Limb (tissue), 2 donors: ENCODE measurements at regions not wholly inside any gene's neighbourhood (a gene's known extent, or its start where the extent isn't known, plus 50 kb on each side); places are given as distances from the start of the nearest gene placed in this dataset.

ENCODE experiments used
- DNase-seq, 2 donors: peaks; one replicate each; pipeline ENCODE4 v3.0.0-alpha.2; 2016; ENCODE audit errors: extremely low spot score in 2 of 2

DNA sequence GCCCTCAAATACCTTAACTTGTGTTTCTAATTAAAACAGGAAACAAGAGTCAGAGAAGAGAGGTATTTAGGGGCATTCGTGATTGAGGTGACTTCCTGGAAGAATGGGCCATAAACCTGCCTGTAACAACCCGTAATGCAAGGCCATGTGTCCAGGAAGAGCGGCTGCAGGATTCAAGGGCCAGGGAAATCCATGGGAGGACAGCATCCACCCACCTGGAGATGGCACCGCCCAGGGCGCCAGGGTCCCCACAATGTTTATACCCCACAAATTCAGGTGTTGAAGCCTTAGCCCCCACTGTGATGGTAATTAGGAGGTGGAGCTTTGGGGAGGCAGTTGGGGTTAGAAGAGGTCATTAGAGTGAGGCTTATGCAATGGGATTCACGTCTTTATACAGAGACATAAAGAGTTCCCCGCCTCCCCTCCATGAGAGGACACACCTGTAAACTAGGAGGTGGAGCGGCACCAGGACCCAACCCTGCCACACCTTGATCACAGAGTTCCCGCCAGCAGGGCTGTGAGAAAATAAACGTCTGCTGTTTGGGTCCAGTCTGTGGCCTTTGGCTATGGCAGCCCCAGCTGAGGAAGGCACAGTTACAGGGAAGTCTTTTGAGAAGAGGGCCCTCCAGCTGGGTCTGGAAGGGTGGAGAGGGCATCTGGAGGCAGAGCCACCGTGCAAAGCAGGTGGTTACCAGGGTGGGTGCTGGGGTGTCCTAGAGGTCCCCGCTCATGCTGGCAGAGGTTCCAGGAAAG is 1394.3 kb downstream of the TBC1D22A start:
- no peak for DNase-seq

DNA sequence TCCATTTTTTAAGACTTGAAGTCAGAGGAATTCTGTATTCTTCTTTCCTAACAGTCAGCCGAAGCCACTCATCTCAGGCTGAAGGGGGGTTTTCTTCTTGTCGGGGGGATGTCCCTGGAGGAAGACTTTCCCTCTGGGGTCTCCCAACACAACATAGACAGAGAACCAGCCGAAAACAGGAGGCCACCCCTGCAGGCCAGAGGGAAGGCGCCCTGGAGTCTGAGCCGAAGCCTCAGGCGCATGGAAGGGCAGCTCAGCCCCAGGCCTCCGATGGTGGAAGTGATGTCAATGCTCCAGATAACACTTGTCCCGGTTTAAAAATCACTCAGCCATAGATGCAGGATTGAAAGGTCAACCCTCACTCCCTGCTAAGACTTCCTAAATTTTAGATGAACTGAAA is 1393.0 kb downstream of the TBC1D22A start:
- no peak for DNase-seq

DNA sequence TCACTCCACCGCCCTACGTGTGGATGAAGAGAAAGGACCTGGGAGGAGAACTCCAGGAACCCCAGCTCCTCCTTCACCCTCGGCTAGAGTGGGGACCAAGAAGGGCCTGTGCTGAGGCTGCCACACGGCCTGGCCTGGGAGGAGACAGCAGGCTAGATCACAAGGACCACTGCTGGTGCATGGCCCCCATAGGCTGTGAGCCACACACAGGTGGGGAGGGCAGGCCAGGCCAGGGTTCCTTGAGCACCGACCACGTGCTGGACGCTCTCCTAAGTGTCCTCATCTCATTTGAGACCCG is 1392.4 kb downstream of the TBC1D22A start:
- no peak for DNase-seq

DNA sequence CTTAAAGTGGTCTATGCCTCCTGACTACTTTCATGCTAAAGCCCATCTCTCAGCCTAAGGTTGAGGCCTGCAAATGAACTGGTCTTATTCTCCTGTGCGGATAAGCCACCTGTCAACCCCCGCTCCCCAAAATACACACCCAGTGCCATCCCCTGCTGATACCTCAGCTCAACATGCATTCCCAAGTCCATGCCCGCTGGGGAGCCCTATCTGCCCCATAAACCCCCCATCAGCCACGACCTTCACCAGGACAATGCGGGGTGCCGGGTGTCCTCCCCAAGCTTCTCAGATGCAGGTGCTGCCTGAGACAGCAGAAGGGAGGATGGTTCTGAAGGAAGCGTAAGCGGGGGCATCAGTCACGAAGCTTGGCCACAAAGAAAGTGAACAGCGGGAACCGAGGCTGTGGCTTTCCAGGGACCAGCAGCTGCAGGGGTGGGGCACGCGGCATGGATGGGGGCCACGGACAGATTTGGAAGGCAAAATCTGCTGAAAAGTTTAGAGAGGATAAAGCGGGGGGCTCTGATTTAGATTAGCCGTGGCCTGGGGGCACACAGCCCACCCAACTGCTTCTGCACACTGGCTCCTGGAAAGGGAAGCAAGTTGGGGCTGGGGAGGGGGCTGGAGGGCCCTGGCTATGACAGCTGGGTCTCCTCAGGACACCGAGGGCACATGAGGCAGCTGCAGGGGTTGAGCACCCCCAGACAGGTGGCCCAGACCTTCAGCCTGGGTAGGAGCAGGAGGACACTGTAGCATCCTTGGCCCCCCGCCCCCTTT is 1391.9 kb downstream of the TBC1D22A start:
- DNase-seq = no peak

DNA sequence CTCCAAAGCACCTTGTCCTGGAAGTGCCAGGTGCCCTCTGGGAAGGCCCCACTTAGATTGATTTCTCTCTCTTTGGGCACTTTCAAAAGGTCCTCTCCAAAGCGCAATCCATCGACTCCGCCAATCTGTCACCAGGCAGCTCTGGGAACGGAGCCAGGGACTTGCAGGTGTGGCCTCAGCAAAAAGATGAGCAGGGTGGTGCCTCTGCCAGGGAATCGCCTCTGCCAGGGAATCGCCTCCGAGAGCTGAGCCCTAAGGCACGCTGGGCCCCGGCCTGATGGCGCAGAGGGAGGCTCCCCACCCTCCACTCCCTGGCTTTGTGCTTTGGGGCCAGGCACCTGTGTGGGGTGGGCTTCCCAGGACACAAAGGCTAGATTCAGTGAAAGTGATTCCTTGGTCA is 1391.3 kb downstream of the TBC1D22A start:
- no peak for DNase-seq

DNA sequence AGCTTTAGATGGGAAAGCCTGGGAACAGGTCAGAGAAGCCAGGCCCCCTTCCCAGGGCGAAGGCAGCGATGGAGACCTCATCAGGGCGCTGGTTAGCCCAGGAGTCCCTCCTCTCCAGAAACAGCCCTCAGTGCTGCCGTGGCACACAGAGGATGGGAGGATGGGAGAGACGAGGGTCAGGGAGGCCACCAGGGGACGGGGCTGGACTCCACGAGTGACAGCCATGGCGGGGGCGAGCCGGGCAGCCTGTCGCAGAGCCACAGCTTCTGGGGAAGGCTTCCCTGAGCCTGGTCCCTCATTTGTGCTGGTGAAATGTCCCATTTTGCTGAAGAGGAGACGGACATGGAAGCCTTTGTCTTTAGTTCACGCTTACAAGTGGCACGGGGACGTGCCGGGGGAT is 1390.5 kb downstream of the TBC1D22A start:
- no peak for DNase-seq

DNA sequence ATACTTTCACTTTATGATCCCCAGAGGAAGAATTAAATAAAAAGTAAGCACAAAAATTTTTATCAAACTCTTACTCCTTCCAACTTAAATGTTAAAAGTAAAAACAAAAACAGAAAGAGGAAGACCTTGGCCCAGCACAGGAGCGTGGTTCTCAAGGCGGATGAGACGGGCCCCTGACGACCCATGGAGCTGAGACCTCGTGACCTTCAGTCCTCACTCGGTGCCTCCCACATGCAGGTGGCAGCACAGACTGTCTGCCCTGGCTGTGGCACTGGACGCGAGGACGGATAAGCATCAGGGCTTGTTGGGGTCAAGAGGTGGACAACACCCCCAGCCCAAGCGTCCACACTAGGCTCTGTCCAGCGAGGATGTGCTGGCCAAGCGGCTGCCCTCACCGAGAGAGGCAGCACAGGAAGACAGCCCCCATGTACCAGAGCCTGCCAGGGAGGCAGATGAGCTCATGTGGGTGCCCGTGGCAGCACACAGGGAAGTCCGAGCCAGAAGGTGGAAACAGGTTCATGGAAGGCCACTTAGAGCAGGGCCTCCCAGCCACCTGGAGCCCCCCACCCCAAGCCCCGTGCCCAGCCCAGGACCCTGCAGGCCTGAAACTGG is 1389.8 kb downstream of the TBC1D22A start:
- DNase-seq = no peak

DNA sequence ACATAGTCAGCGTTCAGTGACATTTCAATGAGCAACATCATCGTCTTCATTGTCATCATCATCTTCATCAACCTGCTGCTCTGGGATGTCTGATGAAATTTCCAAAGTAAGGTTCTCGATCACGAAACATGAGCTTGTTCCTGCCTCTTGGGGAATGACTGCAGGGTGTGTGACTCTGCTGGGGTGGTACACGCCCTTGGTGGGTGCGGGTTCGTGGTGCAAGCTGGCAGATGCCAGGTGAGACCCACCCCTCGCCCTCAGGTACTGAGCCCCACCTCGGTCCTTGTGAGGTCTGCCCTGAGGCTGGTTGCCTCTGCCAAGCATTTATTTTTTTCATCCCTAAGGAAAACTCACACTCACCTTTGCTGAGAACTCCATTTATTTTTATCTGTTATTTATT is 1389.2 kb downstream of the TBC1D22A start:
- DNase-seq = no peak

DNA sequence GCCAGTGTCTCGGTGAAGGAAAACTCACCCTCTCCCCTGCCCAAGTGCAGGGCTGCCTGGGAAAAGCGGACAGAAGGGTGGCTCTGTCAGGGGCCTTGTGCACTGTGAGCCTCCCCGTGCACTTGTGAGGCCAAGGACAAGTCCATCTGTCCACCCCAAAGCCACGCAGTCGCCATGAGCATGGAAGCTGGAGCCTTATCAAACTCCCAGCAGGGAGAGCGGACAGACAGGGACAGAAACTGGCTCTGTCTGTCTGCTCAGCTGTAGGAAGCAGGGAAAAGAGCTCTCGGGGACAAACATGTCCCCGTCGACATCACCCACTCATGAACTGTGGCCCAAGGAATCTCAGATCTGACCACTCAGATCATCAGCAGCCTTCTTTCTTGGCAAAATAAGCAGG is 1385.4 kb downstream of the TBC1D22A start:
- no peak for DNase-seq

DNA sequence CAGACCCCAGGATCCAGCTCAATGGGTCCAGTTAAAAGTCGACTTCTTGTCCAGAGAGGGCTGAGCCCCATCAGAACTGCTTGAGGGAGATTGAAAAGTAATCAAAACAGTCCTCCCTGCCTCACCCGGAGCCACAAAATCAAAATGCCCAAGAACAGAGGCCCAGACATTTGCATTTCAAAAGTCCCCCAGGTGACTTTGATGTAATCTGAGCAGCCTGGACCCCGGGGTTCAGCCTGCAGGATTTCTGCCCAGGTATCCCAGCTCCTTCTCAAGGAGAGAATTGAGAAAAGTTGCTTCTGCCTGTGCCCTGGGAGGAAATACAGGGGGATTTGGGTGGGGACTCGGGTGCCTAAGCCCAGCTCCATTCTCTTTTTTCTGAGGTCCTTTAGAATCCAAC is 1385.0 kb downstream of the TBC1D22A start:
- no peak for DNase-seq

DNA sequence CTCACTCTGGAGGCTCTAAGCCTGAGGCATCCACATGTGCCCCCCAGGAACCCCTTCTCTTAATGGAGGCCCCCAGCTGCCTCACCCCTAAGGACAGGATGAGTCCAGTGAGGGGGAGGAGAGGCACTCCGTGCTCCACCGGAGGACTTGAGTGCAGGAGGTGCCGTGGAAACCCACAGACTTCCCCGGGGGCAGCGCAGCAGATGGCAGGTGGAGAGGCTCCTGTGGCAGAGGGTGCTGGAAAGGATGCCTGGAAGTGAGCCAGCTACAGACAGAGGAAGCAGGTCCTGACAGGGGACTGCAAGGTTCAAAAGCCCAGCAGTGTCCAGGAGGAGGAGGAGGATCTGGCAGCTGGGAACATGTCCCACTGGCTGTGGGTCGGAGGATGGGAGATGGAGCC is 1384.0 kb downstream of the TBC1D22A start:
- no peak for DNase-seq

DNA sequence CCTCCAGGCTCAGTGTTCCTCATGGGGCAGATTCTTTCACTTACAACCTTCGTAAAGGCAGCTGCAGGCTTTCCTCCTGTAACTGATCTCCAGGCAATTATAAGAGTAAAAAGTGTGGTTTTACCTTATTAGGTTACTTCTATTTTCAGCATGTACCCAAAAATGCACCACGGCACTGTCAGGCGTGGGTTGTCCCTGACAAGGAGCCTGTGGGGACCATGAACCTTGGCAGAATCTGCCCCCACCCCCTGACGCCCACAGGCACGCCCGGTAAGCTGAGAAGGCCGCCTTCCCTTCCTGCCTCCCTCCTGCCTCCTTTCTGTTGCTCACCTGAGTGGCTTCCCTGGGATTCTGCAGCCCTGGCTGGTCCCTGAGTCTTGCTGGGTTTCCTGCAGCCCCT is 1383.3 kb downstream of the TBC1D22A start:
- DNase-seq = no peak

DNA sequence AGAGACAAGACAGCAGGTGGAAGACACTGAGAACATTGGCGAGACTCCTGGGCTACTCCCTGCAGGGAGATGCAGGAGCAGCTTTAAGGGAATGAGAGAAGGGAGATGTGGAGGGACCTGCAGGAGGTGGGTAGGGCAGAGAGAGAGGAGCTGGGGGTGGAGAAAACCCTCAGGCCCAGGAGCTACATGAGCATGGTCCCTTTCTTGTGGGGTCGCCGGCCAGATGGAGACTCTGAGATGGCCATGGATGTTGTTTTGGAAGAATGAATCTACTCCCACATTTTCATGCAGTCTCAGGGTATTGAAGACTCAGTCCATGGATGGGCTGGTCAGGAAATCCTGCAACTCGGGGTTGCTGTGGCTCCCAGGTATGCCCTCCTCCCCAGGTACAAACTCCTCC is 1381.9 kb downstream of the TBC1D22A start:
- DNase-seq = no peak

DNA sequence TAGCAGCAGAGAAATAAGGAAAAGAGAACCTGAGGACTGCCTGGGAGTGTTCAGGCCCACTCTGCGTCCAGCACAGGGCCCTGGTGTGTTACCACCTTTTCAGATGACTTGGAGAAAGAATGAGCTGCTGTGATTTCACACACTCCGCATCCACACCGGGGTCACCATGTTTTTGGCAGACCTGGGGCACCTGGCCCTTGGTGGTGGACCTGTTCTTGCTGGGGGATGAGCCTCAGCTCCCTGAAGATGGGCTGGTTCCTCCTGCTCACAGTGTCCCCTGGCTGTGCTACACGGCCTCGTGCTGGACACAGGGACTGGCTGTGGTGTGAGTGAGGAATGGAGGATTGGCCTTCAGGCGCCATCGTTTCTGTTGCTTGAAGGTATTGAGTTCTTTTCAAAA is 1381.4 kb downstream of the TBC1D22A start:
- no peak for DNase-seq

DNA sequence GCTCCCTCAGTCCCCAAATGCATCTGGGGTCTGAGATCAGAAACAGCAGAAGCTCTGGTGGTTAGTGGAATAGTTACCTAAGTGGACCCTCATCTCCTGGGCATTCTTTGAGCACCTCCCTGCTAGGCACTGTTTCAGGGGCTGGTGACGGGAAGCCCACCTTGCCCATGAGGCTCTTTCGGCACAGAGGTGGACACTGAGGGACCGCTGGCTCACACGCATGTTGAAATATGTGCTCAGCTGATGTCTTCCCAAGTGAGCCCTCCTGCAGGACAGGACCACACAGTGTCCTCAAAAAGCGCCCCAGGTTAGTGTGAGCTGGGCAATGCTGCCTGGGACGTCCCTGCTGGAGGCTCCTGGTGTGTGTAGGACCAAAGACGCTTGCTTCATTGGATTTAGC is 1379.9 kb downstream of the TBC1D22A start:
- no peak for DNase-seq

DNA sequence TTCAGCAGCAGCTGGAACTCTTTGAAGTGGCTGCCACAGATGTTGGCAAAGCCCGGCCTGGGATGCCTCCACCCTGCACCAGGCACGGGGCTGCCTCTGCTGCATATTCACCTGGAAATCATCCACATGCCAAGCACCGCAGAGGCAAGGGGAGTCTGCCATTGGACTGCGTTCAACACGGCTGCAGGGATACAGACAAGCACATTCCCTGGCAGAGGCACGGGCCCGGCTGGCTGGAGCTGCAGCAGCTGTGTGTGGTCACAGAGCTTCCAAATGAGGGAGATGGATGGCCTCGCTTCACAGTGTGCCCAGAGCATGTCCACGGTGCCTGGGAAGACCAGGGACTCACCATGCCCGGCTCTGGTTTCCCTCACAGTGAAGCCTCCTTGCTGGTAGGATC is 1378.9 kb downstream of the TBC1D22A start:
- DNase-seq = peak; percentile 8 to 47

DNA sequence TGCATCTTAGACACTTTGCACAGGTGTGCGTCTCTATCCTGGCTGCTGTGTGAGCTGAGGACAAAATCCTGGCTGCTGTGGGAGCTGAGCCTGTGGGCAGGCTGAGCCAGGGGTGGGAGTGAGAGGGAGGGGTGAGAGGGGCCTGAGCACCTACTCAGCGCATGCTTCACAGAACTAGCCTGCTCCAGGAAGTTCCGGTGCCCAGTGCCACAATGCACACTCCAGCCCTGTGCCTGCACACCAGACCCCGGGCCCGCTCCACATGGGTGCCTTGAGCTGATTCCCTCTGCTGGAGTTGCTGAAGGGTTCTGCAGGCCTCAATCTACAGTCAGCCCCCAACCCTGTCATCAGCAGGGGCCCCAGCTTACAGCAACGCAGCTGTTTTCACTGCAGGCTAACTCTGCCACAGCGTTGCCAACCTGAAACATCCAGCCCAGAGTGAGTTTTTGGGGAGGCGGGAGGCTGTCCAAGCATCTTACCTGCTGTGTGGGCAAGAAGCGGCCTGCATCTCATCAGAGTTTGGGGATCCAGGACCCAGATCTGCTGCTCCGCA is 1377.9 kb downstream of the TBC1D22A start:
- no peak for DNase-seq

DNA sequence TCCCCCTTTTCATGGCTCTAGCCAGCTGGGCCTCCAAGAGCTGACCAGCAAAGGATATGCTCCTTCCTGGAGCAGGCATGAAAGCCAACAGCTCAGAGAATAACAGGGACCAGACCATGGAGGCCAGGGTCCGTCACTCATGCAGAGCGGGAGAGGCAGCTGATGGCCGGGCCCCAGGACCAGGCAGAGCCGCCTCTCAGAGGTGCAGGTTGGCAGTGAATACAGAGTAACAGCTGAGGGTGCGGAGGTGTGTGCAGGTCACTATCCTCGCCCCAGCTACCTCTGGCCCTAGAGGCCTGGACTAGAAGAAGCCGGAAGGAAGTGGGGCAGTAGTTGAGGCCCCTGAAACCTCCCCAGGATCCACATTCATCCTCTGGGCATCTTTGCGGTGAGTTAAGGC is 1377.3 kb downstream of the TBC1D22A start:
- no peak for DNase-seq

DNA sequence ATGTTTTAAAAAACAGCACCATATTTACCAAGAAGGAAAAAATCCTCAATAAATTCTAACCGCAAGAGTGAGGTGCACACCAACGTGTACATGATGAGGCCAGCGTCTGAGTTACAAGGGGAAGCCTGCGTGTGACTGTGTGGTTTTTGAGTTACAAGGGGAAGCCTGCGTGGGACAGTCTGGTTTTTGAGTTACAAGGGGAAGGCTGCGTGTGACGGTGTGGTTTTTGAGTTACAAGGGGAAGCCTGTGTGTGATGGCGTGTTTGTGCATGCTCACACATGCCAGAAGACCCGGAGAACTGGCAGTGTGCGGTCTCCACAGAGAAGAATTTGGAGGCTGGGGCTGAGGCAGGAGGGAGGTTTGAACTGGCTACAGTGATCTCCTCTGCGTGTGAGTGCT is 1376.4 kb downstream of the TBC1D22A start:
- no peak for DNase-seq

DNA sequence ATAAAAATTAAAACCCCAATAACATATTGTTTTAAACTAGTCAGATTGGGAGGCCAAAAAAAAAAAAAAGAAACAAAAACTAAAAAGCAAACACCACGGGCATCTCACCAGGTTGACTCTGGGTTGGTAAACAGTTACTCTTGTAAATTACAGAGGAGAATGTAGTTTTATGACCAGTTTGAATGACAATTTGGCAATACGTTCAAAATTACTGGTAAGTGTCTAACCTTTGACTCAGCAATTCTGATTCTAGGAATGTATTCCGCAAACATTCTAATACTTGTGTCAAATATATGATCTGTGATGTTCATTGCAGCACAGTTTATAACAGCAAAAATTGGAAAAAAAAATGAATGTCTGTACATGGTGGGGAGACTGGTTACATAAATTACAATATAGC is 1376.0 kb downstream of the TBC1D22A start:
- DNase-seq = no peak

DNA sequence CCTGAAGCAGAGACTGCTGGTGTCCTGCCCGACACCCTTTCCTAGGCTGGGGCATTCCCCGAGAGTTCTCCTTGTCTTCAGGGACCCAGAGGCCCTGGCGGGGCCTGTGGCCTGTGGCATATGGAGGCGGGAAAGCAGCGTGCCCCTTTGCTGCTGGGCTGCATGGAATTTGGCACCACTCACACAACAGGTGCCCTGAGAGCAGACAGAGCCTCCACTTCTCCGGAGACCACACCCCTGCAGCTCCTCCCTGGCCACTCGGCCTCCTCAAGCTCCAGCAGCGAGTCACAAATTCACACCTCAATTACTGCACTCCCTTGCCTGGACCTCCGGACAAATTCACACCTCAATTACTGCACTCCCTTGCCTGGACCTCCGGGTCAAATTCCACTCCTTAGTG is 1375.2 kb downstream of the TBC1D22A start:
- no peak for DNase-seq

DNA sequence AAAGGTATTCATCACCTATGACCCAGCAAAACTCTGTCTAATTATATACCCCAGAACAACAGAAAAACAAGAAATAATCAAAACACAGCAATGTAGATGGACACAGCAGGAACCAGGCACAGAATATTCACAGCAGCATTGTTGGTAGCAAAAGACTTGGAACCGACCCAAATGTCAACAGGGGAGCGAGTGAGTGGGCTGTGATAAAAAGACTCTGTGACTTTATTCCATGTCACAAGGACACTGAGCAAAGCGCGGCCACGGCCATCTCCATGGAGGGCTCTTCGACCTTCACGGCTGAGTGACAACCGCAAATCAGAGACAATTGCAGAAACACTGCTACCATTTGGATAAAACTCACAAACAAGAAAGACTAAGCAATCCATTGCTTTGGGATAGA is 1373.1 kb downstream of the TBC1D22A start:
- DNase-seq = no peak

DNA sequence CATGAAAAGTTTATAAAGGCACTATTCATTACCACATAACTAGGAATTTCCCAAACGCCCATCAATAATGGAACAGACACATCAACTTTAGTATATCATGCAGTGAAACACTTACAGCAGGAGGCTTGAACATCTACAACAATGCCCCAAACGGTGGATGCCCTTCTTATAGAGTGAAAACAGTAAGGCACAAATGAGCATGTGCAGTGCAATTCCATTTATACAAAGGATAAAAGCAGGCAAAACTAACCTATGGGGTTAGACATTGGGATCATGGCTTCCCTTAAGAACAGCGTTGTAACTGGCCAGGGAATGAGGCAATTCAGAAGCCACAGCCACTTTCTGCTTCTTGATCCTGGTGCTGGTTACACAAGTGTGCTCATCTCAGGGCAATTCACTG is 1363.0 kb downstream of the TBC1D22A start:
- no peak for DNase-seq
